CD4-positive, alpha-beta T cell treated with Interleukin-17A for 1 hour (primary cell): ENCODE measurements at regions not wholly inside any gene's neighbourhood (a gene's known extent, or its start where the extent isn't known, plus 50 kb on each side); places are given as distances from the start of the nearest gene placed in this dataset.
"Not testable (repeated sequence)": the region's sequence is repeated elsewhere in the genome, so short reads cannot be mapped to it uniquely, and the experiment has no call there.

ENCODE experiments used
- DNase-seq: peaks from one replicate; pipeline ENCODE4 v3.0.0-alpha.2; 2020

- DNase-seq, result not testable (repeated sequence)
Measured at GRCh38 chr21:13514308-13514707, 95.3 kb upstream of the POTED start.

GRCh38 chr21:13515980-13516379 is 93.6 kb upstream of the POTED start:
- not testable (repeated sequence) for DNase-seq

DNA sequence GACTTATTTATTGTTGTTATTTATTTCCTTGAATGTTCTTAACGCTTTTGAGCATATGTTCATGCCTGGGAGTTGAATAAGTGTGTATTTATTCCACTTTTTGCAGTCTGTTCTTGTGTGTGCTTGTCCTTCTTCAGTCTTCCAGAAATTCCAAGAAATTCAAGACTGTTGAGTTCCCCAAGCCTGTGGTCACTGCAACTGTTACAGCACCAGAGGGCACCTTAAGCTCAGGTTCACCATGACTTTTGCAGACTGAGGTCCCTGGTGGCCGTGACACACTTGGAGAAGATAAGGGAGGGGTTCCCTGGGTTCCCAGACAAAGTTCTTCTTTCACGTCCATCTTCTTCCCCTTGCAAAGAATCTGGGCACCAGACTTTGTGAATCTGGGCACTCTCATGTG is 89.6 kb upstream of the POTED start:
- not testable (repeated sequence) for DNase-seq

DNA sequence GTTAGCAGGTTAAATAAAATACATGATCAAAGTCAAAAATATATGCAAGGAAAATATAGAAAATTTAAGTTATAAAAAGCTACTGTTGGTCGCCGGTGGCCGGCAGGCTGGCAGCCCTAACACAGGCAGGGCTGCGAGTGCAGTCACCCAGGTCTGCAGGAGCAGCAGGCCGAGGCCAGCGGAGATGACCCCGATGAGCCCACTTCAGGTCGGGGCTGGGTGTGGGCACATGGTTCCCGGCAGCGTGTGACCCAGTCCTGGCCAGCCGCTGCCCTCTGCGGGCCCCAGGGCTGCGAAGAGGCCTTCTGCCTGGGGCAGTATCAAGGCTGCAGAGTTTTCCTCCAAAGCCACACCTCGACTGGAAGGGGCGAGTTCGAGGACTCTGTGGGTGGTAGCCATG is 84.6 kb upstream of the POTED start:
- DNase-seq, result not testable (repeated sequence)

- not testable (repeated sequence) for DNase-seq
Measured at GRCh38 chr21:13529082-13529481, 80.5 kb upstream of the POTED start.

DNA sequence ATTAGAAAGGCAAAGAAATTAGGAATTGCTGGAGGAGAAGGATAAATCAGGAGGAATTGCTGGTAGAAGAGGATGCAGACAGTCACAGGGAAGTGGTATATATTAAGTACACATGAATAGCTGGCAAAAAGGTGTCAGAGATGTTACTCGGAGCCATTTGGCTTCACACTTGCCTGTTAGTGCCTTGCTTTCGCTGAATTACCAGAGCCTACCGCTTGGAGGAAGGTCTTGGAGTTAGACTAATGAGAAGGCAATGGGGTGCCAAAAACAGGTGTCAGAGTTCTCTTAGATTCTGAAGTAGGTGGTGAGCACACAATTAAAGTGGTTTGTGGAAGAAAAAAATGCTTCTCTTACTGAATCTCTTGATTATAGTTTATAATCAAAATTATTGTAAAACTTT is 79.9 kb upstream of the POTED start:
- not testable (repeated sequence) for DNase-seq

DNA sequence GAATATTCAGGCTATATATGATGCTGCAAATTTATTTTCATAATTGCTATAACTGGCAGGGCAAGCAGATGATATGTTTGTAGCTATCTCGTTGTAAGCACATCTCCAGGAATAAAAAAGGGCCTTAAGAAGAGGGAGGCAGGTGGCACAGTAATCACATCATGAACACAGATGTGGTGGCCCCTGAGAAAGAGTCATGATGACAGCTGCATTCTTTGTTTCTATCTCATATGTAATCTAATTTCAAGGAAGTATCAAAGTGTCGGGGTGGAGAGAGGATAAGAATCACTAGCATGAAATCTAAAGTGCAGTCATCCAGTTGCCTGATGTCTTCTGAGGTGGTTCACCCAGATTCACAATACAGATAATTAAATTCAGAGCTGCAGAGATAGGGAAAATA is 78.9 kb upstream of the POTED start:
- not testable (repeated sequence) for DNase-seq

- not testable (repeated sequence) for DNase-seq
Measured at GRCh38 chr21:13543482-13543881, 66.1 kb upstream of the POTED start.

- DNase-seq, result peak; percentile 5
Measured at GRCh38 chr21:13545525-13545924, 64.1 kb upstream of the POTED start.
